B cell (primary cell): ENCODE measurements at regions not wholly inside any gene's neighbourhood (a gene's known extent, or its start where the extent isn't known, plus 50 kb on each side); places are given as distances from the start of the nearest gene placed in this dataset.

Source experiments
- ATAC-seq: fragments of 200-7000 bp; cut with Tn5 transposase; one replicate; pipeline ENCODE4 v1.10.0; 2021; ENCODE audit warnings: low read depth, mild to moderate bottlenecking, moderate number of reproducible peaks, moderate library complexity
- CTCF ChIA-PET: fragments of 350-600 bp; sonication (Branson Sonifier 250); formaldehyde crosslinking; loops from one replicate; lab custom pipeline; 2021; ENCODE audit warnings: antibody characterized with exemption, inconsistent platforms; lab: Charles Lee
- POLR2A ChIA-PET: fragments of 350-600 bp; sonication (Branson Sonifier 250); formaldehyde crosslinking; loops from one replicate; lab custom pipeline; 2021; ENCODE audit warnings: antibody characterized with exemption; lab: Charles Lee
- DNase-seq: peaks from one replicate; pipeline ENCODE4 v3.0.0; 2013
- H2AFZ ChIP-seq: 2 replicates; pipeline ENCODE4 v1.6.1; 2012; ENCODE audit warnings: mild to moderate bottlenecking, low read depth, low read length; ENCODE audit not compliant: insufficient read depth, poor library complexity, severe bottlenecking
- H3K27ac ChIP-seq, 2 donors: 1 replicate in 1 of 2; 2 replicates in 1 of 2; pipeline ENCODE4 v1.5.1; 2012 to 2013; ENCODE audit warnings: low read length in 2 of 2, mild to moderate bottlenecking in 2 of 2, moderate library complexity in 1 of 2
- H3K27me3 ChIP-seq, 4 experiments: fragments of 200-600 bp in 1 of 4; sonication (generic) in 1 of 4; replicated peaks in 1 of 4; 1 replicate in 2 of 4; 2 replicates in 2 of 4; pipeline versions ENCODE4 v1.6.1 to v1.7.0; 2013 to 2016; ENCODE audit warnings: low read length in 3 of 4, mild to moderate bottlenecking in 2 of 4, mixed read lengths in 1 of 4, moderate library complexity in 1 of 4; ENCODE audit not compliant: insufficient read depth in 4 of 4, control insufficient read depth in 3 of 4; ENCODE audit errors: control extremely low read depth in 1 of 4
- H3K36me3 ChIP-seq, 2 experiments: replicated peaks in 1 of 2; 1 replicate in 1 of 2; 2 replicates in 1 of 2; pipeline versions ENCODE4 v1.6.1 to v1.7.1; 2013; ENCODE audit warnings: low read length in 1 of 2; ENCODE audit not compliant: insufficient read depth in 2 of 2, control insufficient read depth in 1 of 2; ENCODE audit errors: control extremely low read depth in 1 of 2, extremely low read depth in 1 of 2
- H3K4me1 ChIP-seq, 2 donors: fragments of 200-600 bp in 1 of 2; sonication (generic) in 1 of 2; 1 replicate in 1 of 2; 2 replicates in 1 of 2; pipeline versions ENCODE4 v1.5.1 to v1.6.1; 2013 to 2017; ENCODE audit warnings: low read length in 2 of 2; ENCODE audit not compliant: control insufficient read depth in 2 of 2, insufficient read depth in 2 of 2
- H3K4me2 ChIP-seq: replicated peaks from 2 replicates; pipeline ENCODE3; 2012; ENCODE audit warnings: mild to moderate bottlenecking, low read depth, low read length; ENCODE audit not compliant: poor library complexity, severe bottlenecking
- H3K4me3 ChIP-seq, 5 experiments: fragments of 200-600 bp in 1 of 5; sonication (generic) in 1 of 5; 1 replicate in 3 of 5; 2 replicates in 2 of 5; pipeline versions ENCODE4 v1.5.1 to v1.7.0; 2011 to 2016; ENCODE audit warnings: low read length in 4 of 5, mild to moderate bottlenecking in 4 of 5, low read depth in 2 of 5, control low read depth in 1 of 5, moderate library complexity in 1 of 5; ENCODE audit not compliant: insufficient read depth in 1 of 5; ENCODE audit errors: control extremely low read depth in 1 of 5, extremely low read depth in 1 of 5
- H3K79me2 ChIP-seq: fragments of 200-600 bp; sonication (generic); one replicate; pipeline ENCODE4 v1.6.0; 2016; ENCODE audit warnings: low read length; ENCODE audit not compliant: control insufficient read depth, insufficient read depth
- H3K9ac ChIP-seq: fragments of 200-600 bp; sonication (generic); 2 replicates; pipeline ENCODE4 v1.6.1; 2017; ENCODE audit warnings: mild to moderate bottlenecking, low read length, moderate library complexity
- H3K9me3 ChIP-seq, 3 donors: one replicate each; pipeline versions ENCODE4 v1.6.1 to v1.7.1; 2013; ENCODE audit warnings: low read length in 2 of 3; ENCODE audit not compliant: control insufficient read depth in 2 of 3, insufficient read depth in 1 of 3; ENCODE audit errors: control extremely low read depth in 1 of 3
- H4K20me1 ChIP-seq: 2 replicates; pipeline ENCODE4 v1.6.0; 2012; ENCODE audit warnings: mild to moderate bottlenecking, low read length; ENCODE audit not compliant: insufficient read depth, control insufficient read depth, poor library complexity, severe bottlenecking
- H3K27ac Mint-ChIP-seq: one replicate; pipeline ENCODE4 v1.8.0; 2021; ENCODE audit warnings: mixed read lengths
- H3K27me3 Mint-ChIP-seq: one replicate; pipeline ENCODE4 v1.8.0; 2021; ENCODE audit warnings: mixed read lengths
- H3K4me1 Mint-ChIP-seq: one replicate; pipeline ENCODE4 v1.8.0; 2021; ENCODE audit warnings: mixed read lengths
- H3K4me3 Mint-ChIP-seq: one replicate; pipeline ENCODE4 v1.8.0; 2021; ENCODE audit warnings: mixed read lengths
- H3K9me3 Mint-ChIP-seq: one replicate; pipeline ENCODE4 v1.8.0; 2022; ENCODE audit warnings: mixed read lengths; ENCODE audit not compliant: insufficient read depth
- CTCF ChIP-seq: fragments of 200-600 bp; IDR thresholded peaks from one replicate; pipeline ENCODE4 v1.8.0; 2022; ENCODE audit warnings: antibody characterized with exemption, mild to moderate bottlenecking
- EZH2 ChIP-seq: IDR thresholded peaks from 2 replicates; pipeline ENCODE4 v1.6.1; 2012; ENCODE audit warnings: borderline replicate concordance, low read depth, mild to moderate bottlenecking, moderate library complexity, low read length; ENCODE audit not compliant: insufficient read depth, poor library complexity, severe bottlenecking
- WGBS: methylation state at CpG from one replicate; pipeline ENCODE4 v1.1.5; 2013; ENCODE audit warnings: missing lambda C conversion rate; ENCODE audit not compliant: insufficient coverage; 5-methylcytosine and 5-hydroxymethylcytosine counted together
- intact Hi-C: fragments of 100-400 bp; cut with micrococcal nuclease; formaldehyde crosslinking; loops from one replicate; pipeline ENCODE4 v1.10.0; 2022

- Histone ChIP-seq H2AFZ (no peak overlapping the region), H3K4me1 (peaks cover 7% of the 10 kb centered on the region in 2 donors), H3K36me3 (no peaks in the 10 kb centered on the region), H3K27ac (no peak overlapping the region), H4K20me1 (no peaks in the 10 kb centered on the region), H3K9ac (no peak overlapping the region), H3K4me3 (no peak overlapping the region), H3K9me3 (peaks cover 0 to 1% (median 0%) of the 10 kb centered on the region in 3 donors), H3K79me2 (no peaks in the 10 kb centered on the region), H3K4me2 (no peak overlapping the region), H3K27me3 (no peaks in the 10 kb centered on the region)
- ATAC-seq (no peak), DNase-seq (no peak)
- Mint-ChIP-seq H3K27me3 (no peaks in the 10 kb centered on the region), H3K9me3 (no peaks in the 10 kb centered on the region), H3K27ac (no peak overlapping the region), H3K4me1 (peaks cover 6% of the 10 kb centered on the region), H3K4me3 (no peak overlapping the region)
- CTCF ChIA-PET = no interaction called here
- intact Hi-C loops = no loop called here
- POLR2A ChIA-PET = no interaction called here
- TF ChIP-seq EZH2 (no peak), CTCF (no peak)
Observed at GRCh38 chr12:70074510-70074909, 168.7 kb upstream of the CNOT2 start.

- Histone ChIP-seq H3K36me3 (no peaks in the 10 kb centered on the region), H2AFZ (no peak overlapping the region), H3K4me1 (peaks cover 16% of the 10 kb centered on the region in 2 donors), H3K9ac (no peak overlapping the region), H3K4me2 (no peak overlapping the region), H3K27ac (no peak overlapping the region), H3K9me3 (peaks cover 0 to 4% (median 1%) of the 10 kb centered on the region in 3 donors), H3K79me2 (no peaks in the 10 kb centered on the region), H3K27me3 (no peaks in the 10 kb centered on the region), H4K20me1 (no peaks in the 10 kb centered on the region), H3K4me3 (no peak overlapping the region)
- Mint-ChIP-seq H3K4me3 (no peak overlapping the region), H3K27me3 (no peaks in the 10 kb centered on the region), H3K27ac (no peak overlapping the region), H3K4me1 (peaks cover 19% of the 10 kb centered on the region), H3K9me3 (no peaks in the 10 kb centered on the region)
- POLR2A ChIA-PET = no interaction called here
- 94% methylated on average over 2 of the region's 2 CpGs for WGBS
- DNase-seq (no peak), ATAC-seq (no peak)
- CTCF ChIA-PET = no interaction called here
- intact Hi-C loops = no loop called here
- TF ChIP-seq CTCF (no peak), EZH2 (no peak)
Observed at GRCh38 chr12:70077441-70077840, 165.8 kb upstream of the CNOT2 start.
